Ascending aorta (tissue), 2 donors: ENCODE measurements at regions not wholly inside any gene's neighbourhood (a gene's known extent, or its start where the extent isn't known, plus 50 kb on each side); places are given as distances from the start of the nearest gene placed in this dataset.

Experiments used
- DNase-seq, 2 donors: peaks; one replicate each; pipeline ENCODE4 v3.0.0-alpha.2; 2019; ENCODE audit warnings: low spot score in 2 of 2
- H3K27ac ChIP-seq, 2 donors: fragments of 200-600 bp; sonication (generic); one replicate each; pipeline ENCODE4 v1.5.1; 2016 to 2017; ENCODE audit warnings: mild to moderate bottlenecking in 1 of 2
- H3K27me3 ChIP-seq: fragments of 200-600 bp; sonication (generic); one replicate; pipeline ENCODE4 v1.5.1; 2017
- H3K36me3 ChIP-seq, 2 donors: fragments of 200-600 bp; sonication (generic); one replicate each; pipeline ENCODE4 v1.5.1; 2016
- H3K4me1 ChIP-seq, 2 donors: fragments of 200-600 bp; sonication (generic); one replicate each; pipeline ENCODE4 v1.5.1; 2016 to 2017; ENCODE audit warnings: mild to moderate bottlenecking in 1 of 2
- H3K4me3 ChIP-seq, 2 donors: fragments of 200-600 bp; sonication (generic); one replicate each; pipeline ENCODE4 v1.5.1; 2016 to 2017; ENCODE audit warnings: mild to moderate bottlenecking in 1 of 2
- H3K9me3 ChIP-seq, 2 donors: fragments of 200-600 bp; sonication (generic); one replicate each; pipeline ENCODE4 v1.5.1; 2016
- intact Hi-C: fragments of 100-400 bp; cut with DNase I; formaldehyde crosslinking; loops from one replicate; pipeline ENCODE4 v1.15.1; 2023
- TF ChIP-seq, protein P1 (sequence below), 3 experiments: fragments of 200-600 bp in 2 of 3; fragments of 450-650 bp in 1 of 3; sonication (generic) in 2 of 3; IDR thresholded peaks; one replicate each; pipeline ENCODE4 v1.5.1; 2016 to 2019; ENCODE audit warnings: antibody characterized with exemption in 3 of 3, mild to moderate bottlenecking in 1 of 3, moderate library complexity in 1 of 3

GRCh38 chr4:20428436-20429160 is 176.9 kb downstream of the SLIT2 start:
- Histone ChIP-seq H3K9me3 (no peaks in the 10 kb centered on the region), H3K36me3 (no peaks in the 10 kb centered on the region), H3K4me1 (no peaks in the 10 kb centered on the region), H3K27ac (no peak overlapping the region), H3K27me3 (no peaks in the 10 kb centered on the region), H3K4me3 (no peak overlapping the region)
- intact Hi-C loops, result no loop called here
- no peak for DNase-seq
- TF ChIP-seq, protein P1, sequence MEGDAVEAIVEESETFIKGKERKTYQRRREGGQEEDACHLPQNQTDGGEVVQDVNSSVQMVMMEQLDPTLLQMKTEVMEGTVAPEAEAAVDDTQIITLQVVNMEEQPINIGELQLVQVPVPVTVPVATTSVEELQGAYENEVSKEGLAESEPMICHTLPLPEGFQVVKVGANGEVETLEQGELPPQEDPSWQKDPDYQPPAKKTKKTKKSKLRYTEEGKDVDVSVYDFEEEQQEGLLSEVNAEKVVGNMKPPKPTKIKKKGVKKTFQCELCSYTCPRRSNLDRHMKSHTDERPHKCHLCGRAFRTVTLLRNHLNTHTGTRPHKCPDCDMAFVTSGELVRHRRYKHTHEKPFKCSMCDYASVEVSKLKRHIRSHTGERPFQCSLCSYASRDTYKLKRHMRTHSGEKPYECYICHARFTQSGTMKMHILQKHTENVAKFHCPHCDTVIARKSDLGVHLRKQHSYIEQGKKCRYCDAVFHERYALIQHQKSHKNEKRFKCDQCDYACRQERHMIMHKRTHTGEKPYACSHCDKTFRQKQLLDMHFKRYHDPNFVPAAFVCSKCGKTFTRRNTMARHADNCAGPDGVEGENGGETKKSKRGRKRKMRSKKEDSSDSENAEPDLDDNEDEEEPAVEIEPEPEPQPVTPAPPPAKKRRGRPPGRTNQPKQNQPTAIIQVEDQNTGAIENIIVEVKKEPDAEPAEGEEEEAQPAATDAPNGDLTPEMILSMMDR (IDR thresholded peaks at IDR 0.05), result peak in 2 of 3 experiments; percentile 15 to 27

GRCh38 chr4:20430259-20430941 is 178.7 kb downstream of the SLIT2 start:
- Histone ChIP-seq H3K9me3 (no peaks in the 10 kb centered on the region), H3K4me3 (no peak overlapping the region), H3K27me3 (no peaks in the 10 kb centered on the region), H3K4me1 (no peaks in the 10 kb centered on the region), H3K27ac (no peak overlapping the region), H3K36me3 (no peaks in the 10 kb centered on the region)
- intact Hi-C loops, result no loop called here
- TF ChIP-seq, protein P1 (IDR thresholded peaks at IDR 0.05), result no peak
- DNase-seq, result no peak

DNA sequence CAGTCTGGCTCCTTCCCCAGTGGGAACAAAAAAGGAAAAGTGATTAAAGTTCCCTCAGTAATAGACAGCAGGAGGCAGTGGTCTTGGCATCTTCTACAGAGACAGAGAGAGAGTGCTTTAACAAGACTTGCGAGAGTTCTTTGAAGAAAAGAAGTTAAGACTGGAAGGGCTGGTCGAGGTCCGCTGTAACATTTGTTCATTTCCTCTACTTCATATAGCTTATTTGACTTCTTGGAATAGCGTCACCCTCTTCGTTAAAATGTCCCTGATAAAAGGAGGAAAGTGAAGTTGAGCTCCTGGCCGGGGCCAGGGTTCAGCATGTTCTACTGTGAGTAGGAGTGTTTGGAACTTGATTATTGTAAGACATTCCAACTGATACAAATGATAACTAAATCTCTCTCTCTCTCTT is 179.8 kb downstream of the SLIT2 start:
- Histone ChIP-seq H3K36me3 (no peaks in the 10 kb centered on the region), H3K4me1 (no peaks in the 10 kb centered on the region), H3K4me3 (no peak overlapping the region), H3K9me3 (no peaks in the 10 kb centered on the region), H3K27me3 (no peaks in the 10 kb centered on the region), H3K27ac (no peak overlapping the region)
- TF ChIP-seq, protein P1 (IDR thresholded peaks at IDR 0.05), result no peak
- no peak for DNase-seq
- intact Hi-C loops, result no loop called here

- no peaks in the 10 kb centered on the region for H3K9me3 ChIP-seq
- TF ChIP-seq, protein P1 (IDR thresholded peaks at IDR 0.05), result no peak
- H3K27me3 ChIP-seq, result no peaks in the 10 kb centered on the region
- no peaks in the 10 kb centered on the region for H3K36me3 ChIP-seq
- no peak overlapping the region for H3K27ac ChIP-seq
- H3K4me1 ChIP-seq, result no peaks in the 10 kb centered on the region
- DNase-seq, result no peak
- H3K4me3 ChIP-seq, result no peak overlapping the region
- intact Hi-C loops, result no loop called here
Observed at GRCh38 chr4:20432088-20432487, 180.4 kb downstream of the SLIT2 start.

- TF ChIP-seq, protein P1 (IDR thresholded peaks at IDR 0.05), result no peak
- H3K9me3 ChIP-seq, result no peaks in the 10 kb centered on the region
- no peak overlapping the region for H3K27ac ChIP-seq
- H3K4me3 ChIP-seq, result no peak overlapping the region
- no peak for DNase-seq
- intact Hi-C loops, result no loop called here
- no peaks in the 10 kb centered on the region for H3K27me3 ChIP-seq
- no peaks in the 10 kb centered on the region for H3K36me3 ChIP-seq
- H3K4me1 ChIP-seq, result no peaks in the 10 kb centered on the region
Observed at GRCh38 chr4:20433097-20433705, 181.5 kb downstream of the SLIT2 start.
